Vagina (tissue), 2 donors: ENCODE measurements at regions not wholly inside any gene's neighbourhood (a gene's known extent, or its start where the extent isn't known, plus 50 kb on each side); places are given as distances from the start of the nearest gene placed in this dataset.

Experiments used
- CTCF ChIP-seq, 3 experiments: fragments of 450-650 bp in 2 of 3; fragments of 200-600 bp in 1 of 3; sonication (generic) in 1 of 3; IDR thresholded peaks; one replicate each; pipeline ENCODE4 v1.5.1; 2017 to 2019; ENCODE audit warnings: antibody characterized with exemption in 3 of 3, mild to moderate bottlenecking in 2 of 3, moderate library complexity in 2 of 3
- POLR2A ChIP-seq, 2 donors: fragments of 450-650 bp; IDR thresholded peaks; one replicate each; pipeline ENCODE4 v1.6.1; 2017; ENCODE audit warnings: antibody characterized with exemption in 2 of 2, mild to moderate bottlenecking in 2 of 2, moderate library complexity in 2 of 2

- no peak for TF ChIP-seq CTCF (IDR thresholded peaks at IDR 0.05)
- no peak for TF ChIP-seq POLR2A (IDR thresholded peaks at IDR 0.05)
Observed at GRCh38 chr6:159425421-159425820, 256.2 kb downstream of the FNDC1 start.
